GM23248 (cell line): ENCODE measurements at regions not wholly inside any gene's neighbourhood (a gene's known extent, or its start where the extent isn't known, plus 50 kb on each side); places are given as distances from the start of the nearest gene placed in this dataset.

ENCODE experiments used
- DNase-seq: peaks from one replicate; pipeline ENCODE4 v3.0.0-alpha.2; 2015
- H2AFZ ChIP-seq: fragments of 200-600 bp; sonication (generic); 2 replicates; pipeline ENCODE4 v1.6.1; 2016; ENCODE audit warnings: antibody characterized with exemption
- H3F3A ChIP-seq: fragments of 200-600 bp; sonication (generic); 2 replicates; pipeline ENCODE4 v1.6.1; 2016; ENCODE audit warnings: mild to moderate bottlenecking, antibody characterized with exemption, mixed run types; ENCODE audit not compliant: insufficient read depth
- H3K27ac ChIP-seq: fragments of 200-600 bp; sonication (generic); 2 replicates; pipeline ENCODE4 v1.5.1; 2016; ENCODE audit warnings: mild to moderate bottlenecking
- H3K27me3 ChIP-seq: fragments of 200-600 bp; sonication (generic); replicated peaks from 2 replicates; pipeline ENCODE4 v1.6.1; 2016; ENCODE audit warnings: mild to moderate bottlenecking; ENCODE audit not compliant: insufficient read depth
- H3K36me3 ChIP-seq: fragments of 200-600 bp; sonication (generic); 2 replicates; pipeline ENCODE4 v1.6.1; 2016; ENCODE audit warnings: low read depth, mild to moderate bottlenecking
- H3K4me1 ChIP-seq: fragments of 200-600 bp; sonication (generic); 2 replicates; pipeline ENCODE4 v1.6.1; 2016; ENCODE audit warnings: mild to moderate bottlenecking; ENCODE audit not compliant: insufficient read depth
- H3K4me2 ChIP-seq: fragments of 200-600 bp; sonication (generic); one replicate; pipeline ENCODE4 v1.6.1; 2016; ENCODE audit warnings: mild to moderate bottlenecking; ENCODE audit not compliant: unreplicated experiment
- H3K4me3 ChIP-seq: fragments of 200-600 bp; sonication (generic); 2 replicates; pipeline ENCODE4 v1.5.1; 2016; ENCODE audit warnings: mild to moderate bottlenecking
- H3K79me2 ChIP-seq: fragments of 200-600 bp; sonication (generic); 2 replicates; pipeline ENCODE4 v1.6.1; 2016; ENCODE audit warnings: mild to moderate bottlenecking; ENCODE audit not compliant: insufficient read depth
- H3K9ac ChIP-seq: fragments of 200-600 bp; sonication (generic); 2 replicates; pipeline ENCODE4 v1.6.1; 2016; ENCODE audit warnings: mild to moderate bottlenecking
- H3K9me2 ChIP-seq: fragments of 200-600 bp; sonication (generic); 2 replicates; pipeline ENCODE4 v1.6.1; 2016; ENCODE audit warnings: mixed run types, mild to moderate bottlenecking, moderate library complexity; ENCODE audit not compliant: insufficient read depth
- H3K9me3 ChIP-seq: fragments of 200-600 bp; sonication (generic); one replicate; pipeline ENCODE4 v1.6.1; 2017; ENCODE audit warnings: low read depth
- H4K20me1 ChIP-seq: fragments of 200-600 bp; sonication (generic); 2 replicates; pipeline ENCODE4 v1.6.0; 2016; ENCODE audit not compliant: insufficient read depth
- EZH2 ChIP-seq: fragments of 200-600 bp; sonication (generic); IDR thresholded peaks from 2 replicates; pipeline ENCODE4 v1.6.1; 2018; ENCODE audit warnings: antibody characterized with exemption, mild to moderate bottlenecking; ENCODE audit not compliant: insufficient read depth, poor library complexity, severe bottlenecking
- EZH2phosphoT487 ChIP-seq: fragments of 200-600 bp; sonication (generic); IDR thresholded peaks from 2 replicates; pipeline ENCODE4 v1.6.1; 2018; ENCODE audit warnings: antibody characterized with exemption, moderate library complexity, mild to moderate bottlenecking, low read depth; ENCODE audit not compliant: insufficient read depth
- WGBS, 2 experiments: methylation state at CpG; one replicate each; pipeline ENCODE4 v1.1.6; 2015 to 2017; ENCODE audit warnings: low lambda C conversion rate in 2 of 2, low coverage in 1 of 2; ENCODE audit errors: missing lambda C conversion rate in 2 of 2; 5-methylcytosine and 5-hydroxymethylcytosine counted together
- in situ Hi-C: fragments of 300-500 bp; cut with MboI; formaldehyde crosslinking; loops from 2 replicates; pipeline ENCODE4 v1.15.0; 2020

DNA sequence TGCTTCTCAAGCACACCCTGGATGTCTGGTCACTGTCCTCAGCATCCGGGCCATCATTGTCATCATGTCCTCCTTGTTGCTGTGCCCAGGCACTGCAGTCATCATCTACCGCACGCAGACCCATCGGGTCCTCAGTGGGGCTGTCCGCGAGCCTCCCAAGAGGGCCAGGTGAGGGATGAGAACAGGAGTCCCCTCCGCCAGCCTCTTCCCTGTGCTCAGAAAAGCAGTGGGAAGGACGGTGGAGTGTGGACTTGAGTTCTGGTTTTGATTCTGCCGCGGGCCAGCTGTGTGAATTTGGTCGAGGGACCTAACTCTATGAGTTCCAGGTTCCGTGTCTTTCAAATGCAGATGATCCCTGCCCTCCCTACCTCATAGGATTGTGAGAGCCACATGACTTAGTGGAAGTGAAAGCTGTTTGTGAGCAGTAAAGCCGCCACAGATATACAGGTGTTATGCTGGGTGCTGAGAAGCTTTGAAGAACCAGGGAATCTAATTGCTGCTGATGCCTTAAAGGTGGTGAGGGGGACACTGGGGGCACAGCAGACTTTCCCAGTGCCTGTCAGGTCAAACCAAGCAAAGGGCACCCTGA lies 122.9 kb upstream of the RAP1B start:
- no peak for TF ChIP-seq EZH2
- H3K79me2 ChIP-seq: no peaks in the 10 kb centered on the region
- no peaks in the 10 kb centered on the region for H3K36me3 ChIP-seq
- no peak overlapping the region for H3K9ac ChIP-seq
- H2AFZ ChIP-seq: no peak overlapping the region
- peaks cover 11% of the 10 kb centered on the region for H3K4me1 ChIP-seq
- WGBS, 2 experiments: 89 to 92% methylated on average over 13 of the region's 13 CpGs
- DNase-seq: no peak
- H3K9me3 ChIP-seq: no peaks in the 10 kb centered on the region
- H3K4me3 ChIP-seq: no peak overlapping the region
- H3K27me3 ChIP-seq: no peaks in the 10 kb centered on the region
- no peaks in the 10 kb centered on the region for H4K20me1 ChIP-seq
- no peak overlapping the region for H3K4me2 ChIP-seq
- no peaks in the 10 kb centered on the region for H3F3A ChIP-seq
- in situ Hi-C loops: no loop called here
- H3K27ac ChIP-seq: no peak overlapping the region
- H3K9me2 ChIP-seq: no peaks in the 10 kb centered on the region

DNA sequence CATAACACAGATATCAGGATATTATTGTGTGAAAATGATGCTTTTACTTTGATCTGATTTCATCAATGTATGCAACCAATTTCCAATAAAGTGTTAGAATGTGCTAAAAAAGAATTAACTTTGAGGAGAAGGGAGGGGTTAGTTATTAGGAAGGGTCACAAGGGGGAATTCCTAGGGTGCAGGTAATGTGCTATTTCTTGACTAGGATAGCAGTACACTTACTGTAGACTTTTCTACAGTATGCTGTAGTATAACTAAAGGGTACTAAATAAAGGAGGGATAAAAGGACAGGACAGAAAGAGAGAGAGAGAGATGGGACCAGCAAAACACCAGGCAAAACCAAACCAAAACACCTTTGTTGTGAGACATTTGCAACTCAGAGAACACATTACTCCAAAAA lies 121.4 kb upstream of the RAP1B start:
- Histone ChIP-seq H3K27me3 (no peaks in the 10 kb centered on the region), H3K36me3 (no peaks in the 10 kb centered on the region), H3K4me2 (no peak overlapping the region), H3K9me2 (no peaks in the 10 kb centered on the region), H4K20me1 (no peaks in the 10 kb centered on the region), H3K9ac (no peak overlapping the region), H3K27ac (no peak overlapping the region), H3K9me3 (no peaks in the 10 kb centered on the region), H2AFZ (no peak overlapping the region), H3K79me2 (no peaks in the 10 kb centered on the region), H3K4me3 (no peak overlapping the region), H3F3A (no peaks in the 10 kb centered on the region), H3K4me1 (no peaks in the 10 kb centered on the region)
- TF ChIP-seq EZH2phosphoT487 (no peak), EZH2 (no peak)
- in situ Hi-C loops: no loop called here
- DNase-seq: no peak

DNA sequence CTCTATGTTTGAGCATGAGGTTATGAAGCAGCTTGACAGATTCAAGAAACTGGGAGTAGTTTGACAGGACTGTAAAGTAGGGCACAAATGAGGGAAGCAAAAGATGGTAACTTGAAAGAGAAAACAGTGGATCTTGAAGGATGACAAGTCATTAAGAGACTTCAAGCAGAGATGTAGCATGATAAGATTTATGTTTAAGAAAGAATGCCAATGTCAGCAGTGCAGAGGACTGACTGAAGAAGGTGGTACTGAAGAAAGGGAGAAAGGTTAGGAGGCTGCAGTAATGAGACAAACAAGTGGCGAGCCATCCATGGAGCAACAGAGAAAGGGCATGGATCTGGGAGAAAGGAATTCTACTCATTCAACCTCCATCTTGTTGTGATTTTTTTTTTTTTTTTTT lies 120.2 kb upstream of the RAP1B start:
- Histone ChIP-seq H2AFZ (no peak overlapping the region), H3K4me3 (no peak overlapping the region), H3K9me2 (no peaks in the 10 kb centered on the region), H3K9ac (no peak overlapping the region), H3K4me2 (no peak overlapping the region), H3F3A (no peaks in the 10 kb centered on the region), H3K27ac (no peak overlapping the region), H4K20me1 (no peaks in the 10 kb centered on the region), H3K36me3 (no peaks in the 10 kb centered on the region), H3K4me1 (peaks cover 3% of the 10 kb centered on the region; the same call in 1 of the 2 replicates), H3K9me3 (no peaks in the 10 kb centered on the region), H3K27me3 (no peaks in the 10 kb centered on the region), H3K79me2 (no peaks in the 10 kb centered on the region)
- in situ Hi-C loops: no loop called here
- DNase-seq: no peak
- WGBS, 2 experiments: 94 to 100% methylated on average over 1 of the region's 1 CpG
- TF ChIP-seq EZH2 (no peak), EZH2phosphoT487 (no peak)

DNA sequence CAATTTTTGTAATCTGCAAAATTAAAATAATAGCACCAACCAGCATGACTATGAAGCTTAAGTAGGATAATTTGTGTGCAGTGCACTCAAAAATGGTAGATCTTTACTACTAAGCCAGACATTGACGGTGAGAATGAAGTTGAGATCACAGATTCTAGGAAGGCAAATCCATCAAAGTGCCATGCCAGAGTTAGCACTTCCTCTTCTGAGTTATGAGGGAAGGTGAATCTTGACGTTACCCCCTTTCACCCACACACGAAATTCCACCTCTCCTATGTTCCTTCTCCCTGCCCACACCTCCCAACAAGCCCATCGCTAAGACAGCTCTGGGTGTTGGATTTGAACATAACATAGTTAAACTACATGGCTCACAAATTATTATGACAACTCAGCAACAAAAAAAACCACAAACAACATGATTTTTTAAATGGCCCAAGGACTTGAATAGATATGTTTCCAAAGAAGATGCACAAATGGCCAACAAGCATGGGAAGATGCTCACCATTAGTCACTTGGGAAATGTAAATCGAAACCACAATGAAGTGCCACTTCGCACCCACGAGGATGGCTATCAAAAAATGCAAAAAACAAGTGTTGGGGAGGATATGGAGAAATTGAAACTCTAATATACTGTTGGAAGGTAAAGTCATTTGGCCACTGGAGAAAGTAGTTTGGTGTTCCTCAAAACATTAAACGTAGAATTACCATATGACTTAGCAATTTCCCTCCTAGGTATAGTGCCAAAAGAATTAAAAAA lies 119.3 kb upstream of the RAP1B start:
- no peaks in the 10 kb centered on the region for H3K27me3 ChIP-seq
- H3K79me2 ChIP-seq: no peaks in the 10 kb centered on the region
- H3K9me3 ChIP-seq: no peaks in the 10 kb centered on the region
- H3K4me2 ChIP-seq: no peak overlapping the region
- H3K4me1 ChIP-seq: peaks cover 8% of the 10 kb centered on the region; the same call in 1 of the 2 replicates
- in situ Hi-C loops: no loop called here
- no peak overlapping the region for H3K9ac ChIP-seq
- H3K27ac ChIP-seq: no peak overlapping the region
- no peaks in the 10 kb centered on the region for H3K36me3 ChIP-seq
- H3F3A ChIP-seq: no peaks in the 10 kb centered on the region
- no peaks in the 10 kb centered on the region for H4K20me1 ChIP-seq
- H3K4me3 ChIP-seq: no peak overlapping the region
- 83 to 84% methylated on average over 8 of the region's 8 CpGs for WGBS, 2 experiments
- no peaks in the 10 kb centered on the region for H3K9me2 ChIP-seq
- no peak for TF ChIP-seq EZH2phosphoT487
- no peak for TF ChIP-seq EZH2
- no peak overlapping the region for H2AFZ ChIP-seq
- no peak for DNase-seq
